GM18870 (cell line): ENCODE measurements at regions not wholly inside any gene's neighbourhood (a gene's known extent, or its start where the extent isn't known, plus 50 kb on each side); places are given as distances from the start of the nearest gene placed in this dataset.
"Not testable (repeated sequence)": the region's sequence is repeated elsewhere in the genome, so short reads cannot be mapped to it uniquely, and the experiment has no call there.

ENCODE experiments used
- ATAC-seq: cut with Tn5 transposase; IDR thresholded peaks from one replicate; pipeline ENCODE4 v1.9.1; 2021; ENCODE audit warnings: moderate library complexity; ENCODE audit not compliant: unreplicated experiment

- ATAC-seq: no peak
These were observed 100.8 kb downstream of the RRAGC start for GRCh38 chr1:38758820-38759219.

GRCh38 chr1:38746941-38747600, 112.5 kb downstream of the RRAGC start:
- ATAC-seq: no peak

GRCh38 chr1:38746402-38746935, 113.1 kb downstream of the RRAGC start:
- no peak for ATAC-seq

- no peak for ATAC-seq
These were observed 113.8 kb downstream of the RRAGC start for GRCh38 chr1:38745476-38746401.

- no peak for ATAC-seq
These were observed 114.9 kb downstream of the RRAGC start for GRCh38 chr1:38744452-38745350.

GRCh38 chr1:38743184-38743583, 116.4 kb downstream of the RRAGC start:
- ATAC-seq: no peak

- no peak for ATAC-seq
These were observed 118.2 kb downstream of the RRAGC start for GRCh38 chr1:38741341-38741740.

- no peak for ATAC-seq
These were observed 119.1 kb downstream of the RRAGC start for GRCh38 chr1:38740487-38740886.

GRCh38 chr1:38738207-38738606, 121.4 kb downstream of the RRAGC start:
- ATAC-seq: no peak

- ATAC-seq: no peak
These were observed 123.2 kb downstream of the RRAGC start for GRCh38 chr1:38736399-38736798.

GRCh38 chr1:38735651-38736161, 123.9 kb downstream of the RRAGC start:
- no peak for ATAC-seq

- ATAC-seq: no peak
These were observed 125.8 kb downstream of the RRAGC start for GRCh38 chr1:38733761-38734160.

GRCh38 chr1:38730511-38731397, 128.8 kb downstream of the RRAGC start:
- no peak for ATAC-seq

- no peak for ATAC-seq
These were observed 131.0 kb downstream of the RRAGC start for GRCh38 chr1:38728585-38728908.

- no peak for ATAC-seq
These were observed 131.6 kb downstream of the RRAGC start for GRCh38 chr1:38727684-38728584.

GRCh38 chr1:38725321-38725961, 134.1 kb downstream of the RRAGC start:
- ATAC-seq: not testable (repeated sequence)

- ATAC-seq: no peak
These were observed 135.1 kb downstream of the RRAGC start for GRCh38 chr1:38724160-38725131.
